HG03139 (cell line): ENCODE measurements at regions not wholly inside any gene's neighbourhood (a gene's known extent, or its start where the extent isn't known, plus 50 kb on each side); places are given as distances from the start of the nearest gene placed in this dataset.
"Not testable (repeated sequence)": the region's sequence is repeated elsewhere in the genome, so short reads cannot be mapped to it uniquely, and the experiment has no call there.

Source experiments
- ATAC-seq: cut with Tn5 transposase; IDR thresholded peaks from one replicate; pipeline ENCODE4 v1.9.1; 2021; ENCODE audit not compliant: unreplicated experiment

- no peak for ATAC-seq
Observed at GRCh38 chr11:109480251-109480650, 58.3 kb downstream of the C11orf87 start.

- ATAC-seq: no peak
Observed at GRCh38 chr11:109486129-109486528, 64.1 kb downstream of the C11orf87 start.

- no peak for ATAC-seq
Observed at GRCh38 chr11:109490953-109491635, 69.1 kb downstream of the C11orf87 start.

GRCh38 chr11:109506115-109506514 is 84.1 kb downstream of the C11orf87 start:
- ATAC-seq: no peak

GRCh38 chr11:109507331-109507730 is 85.3 kb downstream of the C11orf87 start:
- no peak for ATAC-seq

- no peak for ATAC-seq
Observed at GRCh38 chr11:109507836-109508561, 86.0 kb downstream of the C11orf87 start.

- ATAC-seq: no peak
Observed at GRCh38 chr11:109508943-109509342, 87.0 kb downstream of the C11orf87 start.

- no peak for ATAC-seq
Observed at GRCh38 chr11:109510316-109510715, 88.3 kb downstream of the C11orf87 start.

GRCh38 chr11:109511598-109511997 is 89.6 kb downstream of the C11orf87 start:
- no peak for ATAC-seq

GRCh38 chr11:109512249-109512648 is 90.3 kb downstream of the C11orf87 start:
- ATAC-seq: no peak

GRCh38 chr11:109512680-109513079 is 90.7 kb downstream of the C11orf87 start:
- ATAC-seq: peak; percentile 68

GRCh38 chr11:109514313-109515018 is 92.5 kb downstream of the C11orf87 start:
- ATAC-seq: no peak

- ATAC-seq: no peak
Observed at GRCh38 chr11:109519253-109519652, 97.3 kb downstream of the C11orf87 start.

- no peak for ATAC-seq
Observed at GRCh38 chr11:109521571-109522086, 99.6 kb downstream of the C11orf87 start.

GRCh38 chr11:109522116-109522755 is 100.2 kb downstream of the C11orf87 start:
- ATAC-seq: no peak

- ATAC-seq: not testable (repeated sequence)
Observed at GRCh38 chr11:109525636-109526035, 103.6 kb downstream of the C11orf87 start.

GRCh38 chr11:109526061-109526460 is 104.1 kb downstream of the C11orf87 start:
- no peak for ATAC-seq

- ATAC-seq: no peak
Observed at GRCh38 chr11:109526931-109527330, 104.9 kb downstream of the C11orf87 start.

- no peak for ATAC-seq
Observed at GRCh38 chr11:109527496-109527895, 105.5 kb downstream of the C11orf87 start.

- no peak for ATAC-seq
Observed at GRCh38 chr11:109547356-109548027, 125.5 kb downstream of the C11orf87 start.

GRCh38 chr11:109552376-109552775 is 130.4 kb downstream of the C11orf87 start:
- no peak for ATAC-seq
